ENCODE measurements at regions not wholly inside any gene's neighbourhood (a gene's known extent, or its start where the extent isn't known, plus 50 kb on each side); places are given as distances from the start of the nearest gene placed in this dataset.

GRCh38 chr16:22425847-22426246 lies 51.4 kb upstream of the CDR2 start:
- no peak overlapping the region for H3K4me3 ChIP-seq
- H3K4me1 ChIP-seq (ENCODE audit: control insufficient read depth in 5 of 5, insufficient read depth in 5 of 5, low read length in 5 of 5) = peaks cover 0 to 11% (median 6%) of the 10 kb centered on the region in 5 donors
- H3K27ac ChIP-seq (ENCODE audit: low read depth in 1 of 2, low read length in 1 of 2) = no peak overlapping the region
- ATAC-seq (ENCODE audit: insufficient read depth, low FRiP score) (no peak), DNase-seq (peak in 1 of 3 donors; percentile 9)
- TF ChIP-seq, protein P1, sequence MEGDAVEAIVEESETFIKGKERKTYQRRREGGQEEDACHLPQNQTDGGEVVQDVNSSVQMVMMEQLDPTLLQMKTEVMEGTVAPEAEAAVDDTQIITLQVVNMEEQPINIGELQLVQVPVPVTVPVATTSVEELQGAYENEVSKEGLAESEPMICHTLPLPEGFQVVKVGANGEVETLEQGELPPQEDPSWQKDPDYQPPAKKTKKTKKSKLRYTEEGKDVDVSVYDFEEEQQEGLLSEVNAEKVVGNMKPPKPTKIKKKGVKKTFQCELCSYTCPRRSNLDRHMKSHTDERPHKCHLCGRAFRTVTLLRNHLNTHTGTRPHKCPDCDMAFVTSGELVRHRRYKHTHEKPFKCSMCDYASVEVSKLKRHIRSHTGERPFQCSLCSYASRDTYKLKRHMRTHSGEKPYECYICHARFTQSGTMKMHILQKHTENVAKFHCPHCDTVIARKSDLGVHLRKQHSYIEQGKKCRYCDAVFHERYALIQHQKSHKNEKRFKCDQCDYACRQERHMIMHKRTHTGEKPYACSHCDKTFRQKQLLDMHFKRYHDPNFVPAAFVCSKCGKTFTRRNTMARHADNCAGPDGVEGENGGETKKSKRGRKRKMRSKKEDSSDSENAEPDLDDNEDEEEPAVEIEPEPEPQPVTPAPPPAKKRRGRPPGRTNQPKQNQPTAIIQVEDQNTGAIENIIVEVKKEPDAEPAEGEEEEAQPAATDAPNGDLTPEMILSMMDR (IDR thresholded peaks at IDR 0.05; ENCODE audit: control extremely low read depth, extremely low read depth) = no peak
- H3K9me3 ChIP-seq (ENCODE audit: control insufficient read depth in 4 of 4, insufficient read depth in 3 of 4, low read length in 3 of 4) = peaks cover 0 to 3% (median 0%) of the 10 kb centered on the region in 4 donors
- H3K27me3 ChIP-seq (ENCODE audit: control insufficient read depth in 3 of 3, insufficient read depth in 3 of 3, low read length in 2 of 3) = no peaks in the 10 kb centered on the region
- peaks cover 0 to 25% (median 7%) of the 10 kb centered on the region in 4 donors for H3K36me3 ChIP-seq (ENCODE audit: control insufficient read depth in 4 of 4, insufficient read depth in 4 of 4, low read length in 4 of 4)
- 91 to 94% methylated on average over 5 of the region's 5 CpGs for WGBS, 2 donors
- H3K9ac ChIP-seq (ENCODE audit: insufficient read depth in 1 of 2, low read length in 2 of 2) = no peak overlapping the region

DNA sequence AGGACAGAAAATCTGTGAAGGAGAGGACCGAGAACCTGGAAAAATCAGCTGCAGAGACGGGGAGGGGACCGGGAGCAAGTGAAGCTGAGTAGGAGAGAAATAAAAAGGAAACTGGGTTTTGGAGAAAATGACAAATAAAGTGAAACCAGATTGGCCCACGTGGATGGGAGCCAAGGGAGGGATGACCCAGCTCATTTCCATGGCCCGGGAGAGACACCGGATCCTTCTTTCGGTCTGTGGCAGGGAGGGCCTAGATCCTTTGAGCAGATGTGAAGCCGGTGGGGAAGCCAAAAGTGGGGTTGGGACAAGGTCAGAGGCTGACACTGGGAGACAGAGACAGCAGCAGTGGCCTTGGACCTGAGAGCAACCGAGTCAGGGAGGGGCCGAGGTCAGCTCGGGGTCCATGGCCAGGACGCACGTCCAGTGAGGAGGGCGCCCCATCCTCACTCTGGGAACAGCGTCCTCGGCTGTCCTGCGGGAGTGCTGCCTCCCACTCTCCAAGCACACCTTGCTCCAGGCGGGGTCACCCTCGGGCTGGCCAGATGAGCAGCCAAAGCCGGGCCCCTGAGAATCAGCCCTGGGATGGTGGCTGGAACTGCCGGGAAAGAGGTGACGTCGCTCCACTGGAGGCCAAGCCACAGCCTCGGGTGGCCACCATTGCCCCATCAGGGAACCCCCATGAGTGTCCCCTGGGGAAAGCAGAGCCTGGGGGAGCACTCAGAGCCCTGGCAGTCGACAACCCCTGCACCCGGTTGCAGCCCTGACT lies 50.8 kb upstream of the CDR2 start:
- Histone ChIP-seq H3K9me3 (ENCODE audit: control insufficient read depth in 4 of 4, insufficient read depth in 3 of 4, low read length in 3 of 4) (peaks cover 0 to 3% (median 0%) of the 10 kb centered on the region in 4 donors), H3K27ac (ENCODE audit: low read depth in 1 of 2, low read length in 1 of 2) (peak overlapping the region; percentile 15 to 83), H3K4me1 (ENCODE audit: control insufficient read depth in 5 of 5, insufficient read depth in 5 of 5, low read length in 5 of 5) (peaks cover 0 to 11% (median 6%) of the 10 kb centered on the region in 5 donors), H3K4me3 (no peak overlapping the region), H3K36me3 (ENCODE audit: control insufficient read depth in 4 of 4, insufficient read depth in 4 of 4, low read length in 4 of 4) (peaks cover 0 to 31% (median 7%) of the 10 kb centered on the region in 4 donors), H3K27me3 (ENCODE audit: control insufficient read depth in 3 of 3, insufficient read depth in 3 of 3, low read length in 2 of 3) (no peaks in the 10 kb centered on the region), H3K9ac (ENCODE audit: insufficient read depth in 1 of 2, low read length in 2 of 2) (no peak overlapping the region)
- TF ChIP-seq, protein P1 (IDR thresholded peaks at IDR 0.05; ENCODE audit: control extremely low read depth, extremely low read depth) = no peak
- WGBS, 2 donors = 75 to 82% methylated on average over 26 of the region's 26 CpGs
- no peak for ATAC-seq (ENCODE audit: insufficient read depth, low FRiP score)
- DNase-seq = peak in 2 of 3 donors; percentile 26 to 44

- TF ChIP-seq, protein P1 (IDR thresholded peaks at IDR 0.05; ENCODE audit: control extremely low read depth, extremely low read depth) = no peak
- peak overlapping the region; percentile 15 to 83 for H3K27ac ChIP-seq (ENCODE audit: low read depth in 1 of 2, low read length in 1 of 2)
- H3K4me1 ChIP-seq (ENCODE audit: control insufficient read depth in 5 of 5, insufficient read depth in 5 of 5, low read length in 5 of 5) = peaks cover 0 to 11% (median 6%) of the 10 kb centered on the region in 5 donors
- DNase-seq (peak; percentile 18 to 63 (median 48)), ATAC-seq (ENCODE audit: insufficient read depth, low FRiP score) (no peak)
- no peaks in the 10 kb centered on the region for H3K27me3 ChIP-seq (ENCODE audit: control insufficient read depth in 3 of 3, insufficient read depth in 3 of 3, low read length in 2 of 3)
- H3K4me3 ChIP-seq = no peak overlapping the region
- H3K9me3 ChIP-seq (ENCODE audit: control insufficient read depth in 4 of 4, insufficient read depth in 3 of 4, low read length in 3 of 4) = peaks cover 0 to 3% (median 0%) of the 10 kb centered on the region in 4 donors
- H3K9ac ChIP-seq (ENCODE audit: insufficient read depth in 1 of 2, low read length in 2 of 2) = peak overlapping the region in 1 of 2 donors; percentile 42
- peaks cover 0 to 36% (median 7%) of the 10 kb centered on the region in 4 donors for H3K36me3 ChIP-seq (ENCODE audit: control insufficient read depth in 4 of 4, insufficient read depth in 4 of 4, low read length in 4 of 4)
- WGBS, 2 donors = 55 to 78% methylated on average over 22 of the region's 22 CpGs
Measured at GRCh38 chr16:22424161-22424937, 49.9 kb upstream of the CDR2 start.
